Activated CD8-positive, alpha-beta T cell treated with anti-CD3 and anti-CD28 coated beads for 36 hours (primary cell): ENCODE measurements at regions not wholly inside any gene's neighbourhood (a gene's known extent, or its start where the extent isn't known, plus 50 kb on each side); places are given as distances from the start of the nearest gene placed in this dataset.

Experiments used
- ATAC-seq: fragments of 200-7000 bp; cut with Tn5 transposase; one replicate; pipeline ENCODE4 v1.10.0; 2021; ENCODE audit warnings: mild to moderate bottlenecking, moderate library complexity
- CTCF ChIA-PET: fragments of 350-600 bp; sonication (Branson Sonifier 250); formaldehyde crosslinking; loops from one replicate; lab custom pipeline; 2021; ENCODE audit warnings: antibody characterized with exemption; lab: Charles Lee
- POLR2A ChIA-PET: fragments of 350-600 bp; sonication (Branson Sonifier 250); formaldehyde crosslinking; loops from one replicate; lab custom pipeline; 2021; ENCODE audit warnings: antibody characterized with exemption; lab: Charles Lee
- DNase-seq: peaks from one replicate; pipeline ENCODE4 v3.0.0-alpha.2; 2020
- H3K27ac Mint-ChIP-seq: one replicate; pipeline ENCODE4 v1.8.0; 2021; ENCODE audit warnings: mild to moderate bottlenecking, mixed read lengths
- H3K27me3 Mint-ChIP-seq: one replicate; pipeline ENCODE4 v1.8.0; 2021; ENCODE audit warnings: mixed read lengths
- H3K36me3 Mint-ChIP-seq: one replicate; pipeline ENCODE4 v1.8.0; 2021; ENCODE audit warnings: low read depth, mixed read lengths
- H3K4me1 Mint-ChIP-seq: one replicate; pipeline ENCODE4 v1.8.0; 2021; ENCODE audit warnings: low read depth, mixed read lengths
- H3K4me3 Mint-ChIP-seq: one replicate; pipeline ENCODE4 v1.8.0; 2021; ENCODE audit warnings: mild to moderate bottlenecking, moderate library complexity, mixed read lengths
- H3K9me3 Mint-ChIP-seq: one replicate; pipeline ENCODE4 v1.8.0; 2021; ENCODE audit warnings: mixed read lengths
- CTCF ChIP-seq: fragments of 200-600 bp; IDR thresholded peaks from one replicate; pipeline ENCODE4 v1.8.0; 2022; ENCODE audit warnings: antibody characterized with exemption, mild to moderate bottlenecking
- intact Hi-C: fragments of 100-400 bp; cut with micrococcal nuclease; formaldehyde crosslinking; loops from one replicate; pipeline ENCODE4 v1.10.0; 2022

DNA sequence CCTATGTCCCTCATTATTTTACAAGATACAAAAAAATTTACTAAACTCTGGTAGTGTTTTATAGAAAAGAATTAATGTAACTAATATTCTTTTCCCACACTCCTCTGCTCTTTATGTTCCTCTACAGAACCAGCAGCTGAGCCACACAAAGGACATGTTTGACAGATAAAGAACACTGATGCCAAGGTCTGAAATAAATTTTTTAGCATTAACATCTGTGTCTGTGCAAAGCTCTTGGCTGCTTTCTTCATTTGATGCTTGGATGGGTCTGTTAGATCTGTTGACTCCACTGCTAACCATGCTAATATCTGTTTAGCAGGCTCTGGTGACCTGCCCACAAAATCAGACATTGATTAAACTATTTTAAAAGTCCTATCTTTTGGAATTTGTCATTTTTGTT is 2363.8 kb downstream of the PCDH9 start:
- Mint-ChIP-seq H3K4me3 (no peak overlapping the region), H3K9me3 (peaks cover 4% of the 10 kb centered on the region), H3K27me3 (no peaks in the 10 kb centered on the region), H3K36me3 (no peaks in the 10 kb centered on the region), H3K27ac (no peak overlapping the region), H3K4me1 (no peaks in the 10 kb centered on the region)
- no peak for TF ChIP-seq CTCF
- DNase-seq (no peak), ATAC-seq (no peak)
- POLR2A ChIA-PET, result no interaction called here
- CTCF ChIA-PET, result no interaction called here
- intact Hi-C loops, result no loop called here

DNA sequence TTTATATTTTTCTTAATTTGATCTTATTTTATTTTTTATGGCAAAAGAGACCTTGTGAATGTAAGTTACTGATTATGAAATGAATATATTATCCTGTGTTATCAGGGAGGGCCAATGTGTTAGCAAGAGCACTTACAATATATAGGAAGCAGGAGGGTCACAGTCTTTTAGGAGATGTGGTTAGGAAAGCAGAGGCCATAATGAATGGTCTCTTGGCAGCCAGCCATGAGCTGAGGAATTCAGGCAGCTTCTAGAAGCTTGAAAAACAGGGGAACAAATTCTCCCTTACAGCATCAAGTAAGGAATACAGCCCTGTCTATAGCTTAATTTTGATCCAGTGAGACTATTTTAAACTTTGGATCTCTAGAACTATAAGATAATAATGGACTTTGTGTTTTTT is 2374.6 kb downstream of the PCDH9 start:
- Mint-ChIP-seq H3K4me1 (no peaks in the 10 kb centered on the region), H3K27ac (no peak overlapping the region), H3K27me3 (no peaks in the 10 kb centered on the region), H3K4me3 (no peak overlapping the region), H3K36me3 (no peaks in the 10 kb centered on the region), H3K9me3 (peaks cover 25% of the 10 kb centered on the region)
- ChIA-PET CTCF (no interaction called here), POLR2A (no interaction called here)
- DNase-seq (no peak), ATAC-seq (no peak)
- intact Hi-C loops, result no loop called here
- no peak for TF ChIP-seq CTCF

DNA sequence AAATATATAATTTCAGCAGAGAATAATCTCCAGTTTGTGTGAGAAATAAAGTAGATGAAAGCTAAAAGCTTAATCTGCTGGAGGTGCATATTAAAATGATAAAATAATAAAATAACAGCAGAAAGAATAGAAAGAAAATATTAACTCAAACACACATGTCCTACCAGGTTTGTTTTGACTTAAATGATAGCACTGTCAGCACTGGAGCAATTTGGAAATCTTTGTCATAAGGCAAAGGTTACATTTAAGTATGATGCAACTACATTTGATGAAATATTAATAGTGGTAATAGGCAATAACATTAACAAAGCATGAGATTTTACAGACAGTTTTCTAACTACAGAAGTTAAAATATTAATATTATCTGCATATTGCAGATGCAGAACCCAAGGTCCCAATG is 2380.1 kb downstream of the PCDH9 start:
- Mint-ChIP-seq H3K27ac (no peak overlapping the region), H3K36me3 (no peaks in the 10 kb centered on the region), H3K4me3 (no peak overlapping the region), H3K27me3 (no peaks in the 10 kb centered on the region), H3K4me1 (no peaks in the 10 kb centered on the region), H3K9me3 (peaks cover 11% of the 10 kb centered on the region)
- intact Hi-C loops, result no loop called here
- POLR2A ChIA-PET, result no interaction called here
- DNase-seq (no peak), ATAC-seq (no peak)
- CTCF ChIA-PET, result no interaction called here
- TF ChIP-seq CTCF, result no peak

- ChIA-PET CTCF (no interaction called here), POLR2A (no interaction called here)
- DNase-seq, result no peak
- H3K36me3 Mint-ChIP-seq, result no peaks in the 10 kb centered on the region
- H3K4me1 Mint-ChIP-seq, result no peaks in the 10 kb centered on the region
- H3K27me3 Mint-ChIP-seq, result no peaks in the 10 kb centered on the region
- TF ChIP-seq CTCF, result no peak
- no peak overlapping the region for H3K4me3 Mint-ChIP-seq
- peaks cover 9% of the 10 kb centered on the region for H3K9me3 Mint-ChIP-seq
- no peak overlapping the region for H3K27ac Mint-ChIP-seq
- ATAC-seq, result no peak
- intact Hi-C loops, result no loop called here
These were observed 2380.9 kb downstream of the PCDH9 start for GRCh38 chr13:64849196-64849595.

DNA sequence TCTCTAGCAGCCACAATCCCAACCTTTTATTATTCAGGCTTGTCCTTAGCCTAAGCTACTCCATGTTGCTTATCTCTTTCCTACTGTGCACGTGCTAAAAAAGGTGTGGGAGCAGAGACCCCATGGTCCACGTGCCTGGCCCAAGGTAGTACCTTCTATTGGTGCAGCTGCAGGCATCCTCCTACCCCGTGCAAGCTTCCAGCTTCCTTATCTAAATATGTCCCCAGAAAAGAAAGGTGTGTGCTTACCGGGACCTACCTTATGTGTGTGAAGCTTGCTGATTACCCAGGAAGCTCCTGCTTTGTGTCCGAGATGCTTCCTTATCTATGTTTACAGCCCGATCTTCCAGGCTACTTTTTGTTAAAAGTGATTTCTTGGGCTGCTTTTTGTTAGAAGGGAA is 2382.4 kb downstream of the PCDH9 start:
- ATAC-seq (no peak), DNase-seq (no peak)
- Mint-ChIP-seq H3K36me3 (no peaks in the 10 kb centered on the region), H3K27me3 (no peaks in the 10 kb centered on the region), H3K4me3 (no peak overlapping the region), H3K27ac (no peak overlapping the region), H3K4me1 (no peaks in the 10 kb centered on the region), H3K9me3 (peaks cover 9% of the 10 kb centered on the region)
- POLR2A ChIA-PET, result no interaction called here
- TF ChIP-seq CTCF, result no peak
- intact Hi-C loops, result no loop called here
- CTCF ChIA-PET, result no interaction called here
